CD8-positive, alpha-beta memory T cell (primary cell): ENCODE measurements at regions not wholly inside any gene's neighbourhood (a gene's known extent, or its start where the extent isn't known, plus 50 kb on each side); places are given as distances from the start of the nearest gene placed in this dataset.

Experiments
- CTCF ChIA-PET: fragments of 350-600 bp; sonication (Branson Sonifier 250); formaldehyde crosslinking; loops from one replicate; lab custom pipeline; 2021; ENCODE audit warnings: antibody characterized with exemption; lab: Charles Lee
- POLR2A ChIA-PET: fragments of 350-600 bp; sonication (Branson Sonifier 250); formaldehyde crosslinking; loops from one replicate; lab custom pipeline; 2021; ENCODE audit warnings: antibody characterized with exemption; lab: Charles Lee
- DNase-seq, 5 donors: peaks; one replicate each; pipeline versions ENCODE4 v3.0.0 to v3.0.0-alpha.2; 2020 to 2022; ENCODE audit warnings: mixed read lengths in 1 of 5
- H3K27ac ChIP-seq: one replicate; pipeline ENCODE4 v1.7.0; 2013; ENCODE audit warnings: low read depth, mild to moderate bottlenecking, low read length, moderate library complexity
- H3K27me3 ChIP-seq: 2 replicates; pipeline ENCODE4 v1.7.0; 2013; ENCODE audit warnings: low read length, mild to moderate bottlenecking; ENCODE audit not compliant: insufficient read depth, poor library complexity, severe bottlenecking
- H3K36me3 ChIP-seq: 2 replicates; pipeline ENCODE4 v1.7.0; 2013; ENCODE audit warnings: mild to moderate bottlenecking, low read length, moderate library complexity; ENCODE audit not compliant: insufficient read depth
- H3K4me1 ChIP-seq: 2 replicates; pipeline ENCODE4 v1.7.0; 2013; ENCODE audit warnings: mild to moderate bottlenecking, low read length, moderate library complexity; ENCODE audit not compliant: insufficient read depth
- H3K4me3 ChIP-seq: 2 replicates; pipeline ENCODE4 v1.7.0; 2013; ENCODE audit warnings: mild to moderate bottlenecking, low read length
- H3K9me3 ChIP-seq: 2 replicates; pipeline ENCODE4 v1.7.0; 2013; ENCODE audit warnings: mild to moderate bottlenecking, low read length
- H3K27ac Mint-ChIP-seq, 8 donors: one replicate each; pipeline ENCODE4 v1.8.0; 2020 to 2021; ENCODE audit warnings: mixed read lengths in 8 of 8, mild to moderate bottlenecking in 6 of 8, inconsistent platforms in 3 of 8, moderate library complexity in 3 of 8
- H3K27me3 Mint-ChIP-seq, 2 donors: one replicate each; pipeline ENCODE4 v1.8.0; 2020 to 2021; ENCODE audit warnings: mixed read lengths in 2 of 2, mild to moderate bottlenecking in 1 of 2, moderate library complexity in 1 of 2
- H3K36me3 Mint-ChIP-seq, 3 donors: one replicate each; pipeline ENCODE4 v1.8.0; 2020 to 2021; ENCODE audit warnings: mixed read lengths in 3 of 3, inconsistent platforms in 1 of 3, mild to moderate bottlenecking in 1 of 3
- H3K4me1 Mint-ChIP-seq, 3 donors: one replicate each; pipeline ENCODE4 v1.8.0; 2020 to 2021; ENCODE audit warnings: mixed read lengths in 3 of 3, inconsistent platforms in 1 of 3, mild to moderate bottlenecking in 1 of 3
- H3K4me3 Mint-ChIP-seq, 7 donors: one replicate each; pipeline ENCODE4 v1.8.0; 2020 to 2021; ENCODE audit warnings: mixed read lengths in 7 of 7, mild to moderate bottlenecking in 6 of 7, moderate library complexity in 4 of 7, inconsistent platforms in 2 of 7
- H3K9me3 Mint-ChIP-seq, 5 donors: one replicate each; pipeline ENCODE4 v1.8.0; 2020 to 2022; ENCODE audit warnings: mixed read lengths in 5 of 5, mild to moderate bottlenecking in 3 of 5, moderate library complexity in 2 of 5, inconsistent platforms in 1 of 5

DNA sequence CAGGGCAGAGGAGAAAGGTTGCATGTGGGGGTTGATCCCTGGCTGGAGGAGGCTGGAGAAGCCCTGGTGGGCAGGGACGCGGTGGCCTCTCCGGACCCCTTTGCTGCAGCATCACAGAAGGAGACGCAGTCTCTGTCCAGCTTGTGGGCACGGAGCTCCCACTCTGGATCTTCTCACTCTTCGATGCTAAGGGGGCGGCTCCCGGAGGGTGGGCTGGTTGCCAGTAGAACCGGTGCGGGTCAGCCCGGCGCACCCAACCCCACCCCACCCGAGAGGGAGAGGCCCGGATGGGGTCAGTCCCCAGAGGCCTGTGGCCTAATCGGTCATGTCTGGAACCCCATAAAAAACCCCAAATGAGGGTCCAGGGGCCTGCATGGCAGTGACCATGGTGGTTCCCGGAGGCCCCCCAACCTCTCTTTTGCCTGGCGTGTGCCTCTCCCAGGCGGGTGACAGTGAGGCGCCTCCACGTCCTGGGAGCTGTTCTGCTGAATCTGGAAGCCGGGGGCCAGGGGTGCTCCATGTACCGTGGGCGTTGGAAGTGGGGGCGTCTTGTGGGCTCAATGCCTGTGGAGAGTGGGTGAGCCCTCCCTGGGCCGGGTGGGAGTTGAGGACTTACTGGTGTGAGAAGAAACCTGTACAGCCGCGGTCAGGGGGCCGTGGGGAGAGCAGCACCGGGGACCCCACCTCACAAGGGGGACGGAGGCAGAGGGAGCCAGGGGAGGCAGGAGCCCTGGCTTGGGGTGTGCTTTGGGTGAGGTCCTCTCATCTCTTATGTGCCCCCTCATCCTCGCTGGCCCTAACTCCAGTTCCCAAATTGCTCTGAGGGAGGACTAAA, 79.6 kb downstream of the RTP5 start:
- H3K36me3 Mint-ChIP-seq: peaks cover 0 to 7% (median 2%) of the 10 kb centered on the region in 3 donors
- H3K9me3 Mint-ChIP-seq: no peaks in the 10 kb centered on the region
- ChIA-PET POLR2A (no interaction called here), CTCF (interaction anchor here (0.5 kb wide), 1 partner anchor 163 kb away, joined by 3 read pairs; no protein-coding TSS in a partner anchor)
- no peaks in the 10 kb centered on the region for H3K9me3 ChIP-seq
- H3K27me3 Mint-ChIP-seq: peaks cover 0 to 2% of the 10 kb centered on the region in 2 donors
- no peak for DNase-seq
- H3K4me1 ChIP-seq: no peaks in the 10 kb centered on the region
- no peak overlapping the region for H3K4me3 Mint-ChIP-seq
- H3K36me3 ChIP-seq: no peaks in the 10 kb centered on the region
- H3K27me3 ChIP-seq: no peaks in the 10 kb centered on the region
- H3K27ac ChIP-seq: no peak overlapping the region
- H3K4me3 ChIP-seq: no peak overlapping the region
- H3K4me1 Mint-ChIP-seq: peaks cover 9 to 13% (median 9%) of the 10 kb centered on the region in 3 donors
- H3K27ac Mint-ChIP-seq: peak overlapping the region in 1 of 8 donors; percentile 58

DNA sequence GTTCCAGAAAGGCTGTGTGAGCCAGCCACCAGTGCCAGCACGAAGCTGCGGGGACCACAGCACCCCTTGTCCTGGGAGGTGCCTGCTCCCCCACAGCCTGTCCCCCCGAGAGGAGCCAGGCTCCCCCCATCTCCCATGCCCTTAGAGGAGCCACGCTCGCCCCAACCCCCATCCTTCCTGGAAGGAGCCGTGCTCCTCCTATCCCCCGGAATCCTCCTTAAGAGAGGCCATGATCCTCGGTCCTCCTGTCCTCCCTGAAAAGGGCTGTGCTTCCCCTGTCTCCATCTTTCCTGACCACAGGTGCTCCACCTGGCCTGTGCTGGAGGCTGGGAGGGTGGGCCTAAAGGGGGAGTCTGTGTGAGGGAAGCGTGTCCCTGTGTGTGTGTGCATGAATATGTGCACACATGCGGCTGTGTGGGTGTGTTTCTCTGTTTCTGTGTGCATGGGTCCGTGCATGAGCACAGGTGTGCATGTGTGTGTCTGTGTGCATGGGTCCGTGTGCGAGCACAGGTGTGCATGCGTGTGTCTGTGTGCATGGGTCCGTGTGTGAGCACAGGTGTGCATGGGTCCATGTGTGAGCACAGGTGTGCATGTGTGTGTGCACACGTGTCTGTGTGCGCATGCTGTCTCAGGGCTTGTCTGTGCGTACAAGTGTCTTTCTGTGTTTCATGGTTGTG, 80.3 kb downstream of the RTP5 start:
- no peaks in the 10 kb centered on the region for H3K4me1 ChIP-seq
- POLR2A ChIA-PET: no interaction called here
- Mint-ChIP-seq H3K27ac (peak overlapping the region in 2 of 8 donors; percentile 23 to 93), H3K9me3 (no peaks in the 10 kb centered on the region), H3K4me1 (peaks cover 9 to 13% (median 9%) of the 10 kb centered on the region in 3 donors), H3K4me3 (no peak overlapping the region), H3K27me3 (peaks cover 0 to 2% of the 10 kb centered on the region in 2 donors), H3K36me3 (peaks cover 0 to 5% (median 2%) of the 10 kb centered on the region in 3 donors)
- CTCF ChIA-PET: no interaction called here
- H3K9me3 ChIP-seq: no peaks in the 10 kb centered on the region
- DNase-seq: no peak
- H3K27me3 ChIP-seq: no peaks in the 10 kb centered on the region
- no peak overlapping the region for H3K27ac ChIP-seq
- H3K36me3 ChIP-seq: no peaks in the 10 kb centered on the region
- H3K4me3 ChIP-seq: no peak overlapping the region

DNA sequence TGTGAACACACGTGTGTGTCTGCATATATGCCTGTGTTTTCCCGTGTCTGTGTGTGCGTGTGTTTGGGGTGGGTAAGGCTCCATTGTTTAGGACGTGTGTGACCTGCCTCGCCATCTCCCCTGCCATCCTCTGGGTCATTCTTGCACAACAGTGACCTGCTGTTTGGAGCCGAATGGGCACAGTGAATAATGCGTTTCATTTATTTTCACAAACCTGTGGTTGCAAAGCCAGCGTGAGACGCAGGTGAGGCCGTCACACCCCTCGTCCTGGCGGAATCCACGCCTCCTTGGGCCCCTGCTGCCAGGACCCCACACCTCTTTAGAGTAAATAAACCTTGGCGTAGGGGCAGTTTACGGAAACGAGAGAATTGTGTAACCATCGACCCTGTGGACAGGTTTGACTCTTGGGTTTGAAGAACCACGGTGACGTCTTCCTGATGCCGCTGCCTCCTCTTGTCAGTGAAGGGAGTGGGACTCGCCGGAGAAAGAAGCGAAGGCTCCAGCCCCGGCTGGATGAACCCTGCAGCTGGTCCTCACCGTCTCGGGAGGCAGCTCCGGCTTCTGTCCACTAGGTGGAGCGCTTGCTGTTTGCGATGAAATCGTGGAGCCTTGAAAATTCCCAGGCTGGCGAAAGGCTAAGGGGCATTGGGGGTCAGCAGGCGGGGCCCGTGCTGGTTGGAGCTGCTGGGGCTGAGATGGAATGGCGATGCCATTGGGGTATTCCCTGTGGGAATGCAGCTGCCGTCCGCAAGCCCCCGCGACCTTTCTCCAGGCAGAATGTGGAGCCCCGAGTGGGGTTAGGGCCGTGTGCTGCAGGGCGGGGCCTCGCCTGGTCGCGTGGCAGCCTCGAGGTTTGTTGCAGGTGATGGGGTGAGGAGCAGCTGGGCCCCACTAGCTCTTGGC, 81.1 kb downstream of the RTP5 start:
- no peaks in the 10 kb centered on the region for H3K27me3 ChIP-seq
- no peaks in the 10 kb centered on the region for H3K9me3 ChIP-seq
- H3K9me3 Mint-ChIP-seq: no peaks in the 10 kb centered on the region
- no peak overlapping the region for H3K4me3 Mint-ChIP-seq
- peak; percentile 37 to 71 (median 41) for DNase-seq
- peaks cover 9 to 13% (median 9%) of the 10 kb centered on the region in 3 donors for H3K4me1 Mint-ChIP-seq
- ChIA-PET CTCF (interaction anchor here (0.7 to 1.5 kb wide), 19 partner anchors 9 to 264 kb away, joined by 3 to 9 read pairs (median 5); partner anchors contain the start of gene DTYMK), POLR2A (no interaction called here)
- H3K36me3 ChIP-seq: no peaks in the 10 kb centered on the region
- H3K27ac Mint-ChIP-seq: peak overlapping the region in 1 of 8 donors; percentile 93
- H3K36me3 Mint-ChIP-seq: peaks cover 0 to 4% (median 1%) of the 10 kb centered on the region in 3 donors
- no peak overlapping the region for H3K4me3 ChIP-seq
- no peaks in the 10 kb centered on the region for H3K4me1 ChIP-seq
- H3K27me3 Mint-ChIP-seq: peaks cover 0 to 2% of the 10 kb centered on the region in 2 donors
- H3K27ac ChIP-seq: no peak overlapping the region

DNA sequence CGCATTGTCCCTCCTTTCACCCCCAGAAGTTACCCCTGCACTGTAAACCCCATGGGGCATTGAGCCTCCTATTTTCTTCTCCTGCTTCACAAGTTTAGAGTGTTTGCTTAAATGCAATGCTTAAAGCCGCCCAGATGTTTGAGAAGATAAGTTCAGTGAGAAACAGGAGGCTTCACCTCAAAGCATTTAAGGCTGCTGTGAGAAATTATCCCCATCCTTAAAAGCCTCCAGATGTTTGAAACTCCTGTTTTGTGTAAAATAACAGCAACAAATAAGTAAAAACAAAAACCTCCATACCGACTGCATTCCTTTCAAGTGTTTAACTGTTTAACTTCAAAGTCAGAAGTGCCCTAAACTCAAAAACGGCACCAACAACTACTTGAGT, 81.8 kb downstream of the RTP5 start:
- no peak overlapping the region for H3K27ac Mint-ChIP-seq
- H3K27me3 ChIP-seq: no peaks in the 10 kb centered on the region
- ChIA-PET POLR2A (no interaction called here), CTCF (interaction anchor here (0.9 to 1.5 kb wide), 18 partner anchors 8 to 264 kb away, joined by 3 to 9 read pairs (median 5); partner anchors contain the start of gene DTYMK)
- no peak for DNase-seq
- no peaks in the 10 kb centered on the region for H3K4me1 ChIP-seq
- H3K4me3 ChIP-seq: no peak overlapping the region
- no peaks in the 10 kb centered on the region for H3K9me3 Mint-ChIP-seq
- H3K4me1 Mint-ChIP-seq: peaks cover 8 to 13% (median 9%) of the 10 kb centered on the region in 3 donors
- H3K36me3 Mint-ChIP-seq: peaks cover 0 to 6% (median 3%) of the 10 kb centered on the region in 3 donors
- H3K36me3 ChIP-seq: no peaks in the 10 kb centered on the region
- H3K27ac ChIP-seq: no peak overlapping the region
- no peak overlapping the region for H3K4me3 Mint-ChIP-seq
- peaks cover 0 to 2% of the 10 kb centered on the region in 2 donors for H3K27me3 Mint-ChIP-seq
- H3K9me3 ChIP-seq: no peaks in the 10 kb centered on the region

DNA sequence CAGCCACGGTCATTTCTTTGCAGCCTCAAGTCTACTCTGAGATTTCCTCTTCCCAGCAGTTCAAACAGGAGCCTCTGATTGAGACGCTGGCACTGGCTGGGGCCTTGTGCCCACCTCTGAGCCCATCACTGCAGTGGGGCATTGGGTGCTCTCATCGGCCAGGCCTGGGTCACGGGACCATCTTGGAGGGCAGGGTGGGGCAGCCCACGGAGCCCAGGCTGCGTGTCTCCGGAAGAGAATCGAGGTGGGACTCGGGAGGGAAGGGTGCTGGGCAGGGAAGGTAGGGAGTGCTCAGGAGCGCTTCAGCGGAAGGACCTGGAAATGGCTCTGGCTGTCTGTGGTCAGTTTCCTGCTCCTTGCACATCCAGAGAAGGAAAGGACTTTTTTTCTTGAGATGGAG, 82.4 kb downstream of the RTP5 start:
- H3K27ac Mint-ChIP-seq: peak overlapping the region in 1 of 8 donors; percentile 63
- ChIA-PET POLR2A (no interaction called here), CTCF (interaction anchor here (1.5 kb wide), 2 partner anchors 46 to 82 kb away, joined by 5 to 8 read pairs; no protein-coding TSS in a partner anchor)
- no peaks in the 10 kb centered on the region for H3K27me3 ChIP-seq
- H3K4me3 ChIP-seq: no peak overlapping the region
- H3K36me3 ChIP-seq: no peaks in the 10 kb centered on the region
- H3K9me3 Mint-ChIP-seq: no peaks in the 10 kb centered on the region
- H3K27me3 Mint-ChIP-seq: peaks cover 0 to 2% of the 10 kb centered on the region in 2 donors
- H3K27ac ChIP-seq: no peak overlapping the region
- no peak for DNase-seq
- peaks cover 0 to 8% (median 5%) of the 10 kb centered on the region in 3 donors for H3K36me3 Mint-ChIP-seq
- peaks cover 8 to 13% (median 9%) of the 10 kb centered on the region in 3 donors for H3K4me1 Mint-ChIP-seq
- no peaks in the 10 kb centered on the region for H3K9me3 ChIP-seq
- no peak overlapping the region for H3K4me3 Mint-ChIP-seq
- no peaks in the 10 kb centered on the region for H3K4me1 ChIP-seq

DNA sequence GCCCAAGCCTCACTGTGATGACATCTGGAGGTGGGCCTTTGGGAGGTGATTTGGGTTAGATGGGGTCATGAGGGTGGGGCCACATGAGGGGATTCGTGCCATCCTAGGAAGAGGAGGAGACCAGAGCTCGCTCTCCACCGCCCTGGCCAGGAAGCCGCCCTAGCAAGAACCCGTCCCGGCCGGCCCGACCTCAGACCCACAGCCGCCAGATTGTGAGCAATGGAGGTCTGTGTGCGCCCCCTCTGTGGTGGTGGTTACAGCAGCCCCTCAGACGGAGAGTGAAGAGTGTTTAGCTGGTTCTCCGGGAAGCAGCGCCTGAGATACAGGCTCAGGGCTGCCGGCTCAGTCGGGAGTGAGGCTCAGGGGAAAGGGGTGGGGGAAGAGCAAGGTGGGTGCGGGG, 83.3 kb downstream of the RTP5 start:
- ChIA-PET CTCF (no interaction called here), POLR2A (no interaction called here)
- Histone ChIP-seq H3K27ac (no peak overlapping the region), H3K4me3 (no peak overlapping the region), H3K36me3 (no peaks in the 10 kb centered on the region), H3K4me1 (no peaks in the 10 kb centered on the region), H3K9me3 (no peaks in the 10 kb centered on the region), H3K27me3 (no peaks in the 10 kb centered on the region)
- Mint-ChIP-seq H3K27ac (peak overlapping the region in 1 of 8 donors; percentile 8), H3K36me3 (peaks cover 2 to 11% (median 9%) of the 10 kb centered on the region in 3 donors), H3K4me3 (no peak overlapping the region), H3K27me3 (peaks cover 0 to 2% of the 10 kb centered on the region in 2 donors), H3K9me3 (no peaks in the 10 kb centered on the region), H3K4me1 (peaks cover 9 to 13% (median 10%) of the 10 kb centered on the region in 3 donors)
- DNase-seq: peak in 1 of 5 donors; percentile 23

DNA sequence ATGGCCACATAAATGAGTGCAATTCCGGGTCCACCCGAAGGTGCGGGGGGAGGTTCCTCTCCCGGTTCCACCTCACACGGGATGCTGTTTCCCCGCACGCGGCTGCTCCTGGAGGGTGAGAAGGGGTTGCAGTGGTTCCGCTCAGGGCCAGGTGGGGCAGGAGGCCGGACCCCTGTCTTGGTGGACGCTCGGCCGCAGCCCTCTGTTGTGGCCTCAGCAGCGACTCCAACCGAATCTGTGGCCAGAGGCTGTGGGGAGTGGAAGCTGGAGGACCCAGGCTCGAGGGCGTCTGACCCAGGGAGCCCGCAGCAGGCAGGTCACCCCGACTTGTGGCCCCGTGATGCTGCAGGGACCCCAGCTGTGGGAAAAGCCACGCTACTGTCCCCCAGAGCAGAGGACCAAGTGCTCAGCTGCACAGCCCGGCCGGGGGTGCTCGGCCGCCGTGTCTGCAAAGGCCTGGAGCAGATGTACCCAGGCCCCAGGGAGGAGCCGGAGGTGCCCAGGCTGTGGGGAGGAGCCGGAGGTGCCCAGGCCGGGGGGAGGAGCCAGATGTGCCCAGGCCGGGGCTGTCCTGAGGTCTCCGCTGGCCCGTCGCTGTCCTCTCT, 83.9 kb downstream of the RTP5 start:
- ChIA-PET POLR2A (no interaction called here), CTCF (no interaction called here)
- H3K4me1 ChIP-seq: no peaks in the 10 kb centered on the region
- Mint-ChIP-seq H3K4me1 (peaks cover 8 to 12% (median 11%) of the 10 kb centered on the region in 3 donors), H3K9me3 (no peaks in the 10 kb centered on the region), H3K27me3 (peaks cover 0 to 2% of the 10 kb centered on the region in 2 donors), H3K4me3 (no peak overlapping the region), H3K27ac (no peak overlapping the region), H3K36me3 (peaks cover 5 to 11% (median 11%) of the 10 kb centered on the region in 3 donors)
- H3K9me3 ChIP-seq: no peaks in the 10 kb centered on the region
- DNase-seq: peak in 1 of 5 donors; percentile 38
- H3K27ac ChIP-seq: no peak overlapping the region
- no peaks in the 10 kb centered on the region for H3K27me3 ChIP-seq
- H3K4me3 ChIP-seq: no peak overlapping the region
- no peaks in the 10 kb centered on the region for H3K36me3 ChIP-seq
